ENCODE measurements at regions not wholly inside any gene's neighbourhood (a gene's known extent, or its start where the extent isn't known, plus 50 kb on each side); places are given as distances from the start of the nearest gene placed in this dataset.
A peak's percentile ranks its signal among the peaks of the same experiment; 100 is the strongest.

- peak; percentile 9 for DNase-seq
Observed at GRCh38 chr1:88029142-88029541, 654.9 kb upstream of the PKN2 start.

DNA sequence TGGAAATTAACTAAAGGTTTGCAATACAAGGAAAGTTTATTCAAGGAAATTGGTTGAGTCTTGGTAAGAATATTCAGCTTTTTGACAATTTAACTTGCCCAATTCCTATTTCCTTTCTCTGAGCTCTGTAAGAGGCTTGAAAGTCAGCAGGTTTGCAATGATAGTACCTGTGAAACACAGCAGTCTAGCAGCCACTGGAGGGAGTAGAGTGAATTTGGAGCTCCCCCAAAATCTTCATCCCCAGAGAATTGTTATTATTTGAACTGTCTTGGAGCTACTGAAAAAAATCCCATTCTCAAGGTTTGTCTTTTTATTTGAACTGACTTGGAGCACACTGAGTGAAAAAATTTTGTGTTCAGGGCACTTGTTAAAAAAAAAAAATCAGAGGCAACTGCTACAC, 654.2 kb upstream of the PKN2 start:
- DNase-seq, result no peak

- no peak for DNase-seq
Observed at GRCh38 chr1:88035578-88035977, 648.5 kb upstream of the PKN2 start.

GRCh38 chr1:88036345-88037014, 647.6 kb upstream of the PKN2 start:
- no peak for DNase-seq

GRCh38 chr1:88039240-88039639, 644.8 kb upstream of the PKN2 start:
- no peak for DNase-seq

GRCh38 chr1:88043834-88044233, 640.2 kb upstream of the PKN2 start:
- DNase-seq, result no peak

GRCh38 chr1:88052167-88052566, 631.9 kb upstream of the PKN2 start:
- no peak for DNase-seq

DNA sequence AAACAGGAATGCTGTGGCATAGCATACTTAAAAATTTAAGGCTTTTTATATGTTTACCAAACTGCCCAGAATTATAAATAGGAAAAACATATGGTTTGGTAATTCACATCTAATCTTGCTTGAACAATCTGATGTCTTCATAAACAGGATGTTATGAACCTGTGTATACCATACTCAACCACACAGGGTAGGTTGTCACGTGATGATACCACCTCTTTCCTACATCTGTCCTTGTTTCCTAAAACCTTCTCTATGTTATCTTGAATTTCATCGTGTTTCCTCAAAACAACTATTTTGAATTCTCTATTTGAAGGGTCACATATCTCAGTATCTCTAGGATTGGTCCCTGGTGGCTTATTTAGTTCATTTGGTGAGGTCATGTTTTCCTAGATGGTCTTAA, 631.0 kb upstream of the PKN2 start:
- DNase-seq, result no peak

GRCh38 chr1:88056881-88057280, 627.2 kb upstream of the PKN2 start:
- DNase-seq, result no peak

DNA sequence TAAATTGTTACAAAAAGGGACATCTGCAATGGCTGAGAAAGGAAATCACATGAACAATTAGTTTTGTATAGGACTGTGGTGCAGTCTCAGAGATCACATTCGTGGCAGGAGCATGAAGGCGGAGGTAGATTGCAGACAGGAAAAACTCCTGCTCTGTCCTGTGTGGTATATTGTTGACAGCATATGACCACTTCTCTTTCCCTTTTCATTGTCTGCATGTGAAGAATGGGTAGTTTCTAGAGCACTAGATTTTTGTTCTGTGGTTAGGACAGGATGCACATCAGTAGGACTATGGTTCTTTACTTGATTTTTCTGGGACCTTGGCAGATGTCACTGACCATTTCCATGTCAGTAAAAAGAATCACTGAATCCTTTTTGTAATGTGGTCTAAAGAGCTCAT, 625.9 kb upstream of the PKN2 start:
- DNase-seq, result no peak

GRCh38 chr1:88060112-88060673, 623.9 kb upstream of the PKN2 start:
- DNase-seq, result no peak

- no peak for DNase-seq
Observed at GRCh38 chr1:88060750-88061491, 623.2 kb upstream of the PKN2 start.

DNA sequence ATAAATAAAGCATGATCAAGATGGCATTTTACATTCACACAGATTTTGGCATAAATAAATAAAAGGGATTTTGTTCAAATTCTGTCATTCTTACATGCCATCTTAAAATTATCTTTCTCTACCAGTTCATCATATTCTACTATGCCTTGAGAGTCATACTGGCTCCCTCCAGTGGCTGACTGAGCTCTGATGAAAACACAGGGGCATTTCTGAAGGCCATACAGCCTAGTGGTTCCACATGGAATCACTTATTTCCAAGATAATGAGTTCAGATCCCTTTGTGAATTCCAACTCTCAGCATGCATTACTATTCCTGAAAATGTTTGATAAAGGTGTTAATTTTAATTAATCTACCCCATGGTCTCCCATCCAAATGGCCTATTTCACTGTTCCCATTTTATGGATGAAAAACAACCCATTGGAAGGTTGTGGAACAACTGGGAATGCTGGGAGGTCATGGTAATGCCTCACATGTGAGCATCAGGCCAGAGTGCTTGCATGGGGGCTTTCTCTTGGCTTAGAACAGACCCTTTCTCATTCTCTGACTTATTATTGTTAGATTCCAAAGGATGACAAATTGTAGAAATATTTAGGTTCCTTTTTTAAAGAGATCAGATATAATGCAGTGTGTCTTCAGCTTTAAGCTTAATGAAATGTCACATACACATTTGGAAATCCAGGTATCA, 622.4 kb upstream of the PKN2 start:
- DNase-seq, result peak; percentile 67

GRCh38 chr1:88062650-88063153, 621.4 kb upstream of the PKN2 start:
- no peak for DNase-seq

- peak; percentile 19 for DNase-seq
Observed at GRCh38 chr1:88063605-88064004, 620.5 kb upstream of the PKN2 start.

DNA sequence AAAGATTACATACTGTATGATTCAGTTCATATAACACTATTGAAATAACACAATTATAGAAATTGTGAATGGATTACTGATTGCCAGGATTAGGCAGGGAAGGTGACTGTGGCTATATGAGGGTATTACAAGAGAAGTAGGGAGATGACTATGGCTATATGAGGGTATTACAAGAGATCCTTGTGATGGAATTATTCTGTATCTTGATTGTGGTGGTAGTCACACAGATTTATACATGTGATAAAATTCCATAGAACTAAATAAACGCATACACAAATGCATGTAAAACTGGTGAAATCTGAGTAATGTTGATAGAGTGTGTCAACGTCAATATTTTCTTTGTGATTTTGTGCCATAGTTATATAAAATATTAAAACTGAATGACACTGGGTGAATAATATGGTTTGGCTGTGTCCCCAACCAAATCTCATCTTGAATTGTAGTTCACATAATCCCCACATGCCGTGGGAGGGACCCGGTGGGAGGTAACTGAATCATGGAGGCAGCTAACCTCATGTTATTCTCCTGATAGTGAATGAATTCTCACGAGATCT, 615.6 kb upstream of the PKN2 start:
- DNase-seq, result peak; percentile 15

DNA sequence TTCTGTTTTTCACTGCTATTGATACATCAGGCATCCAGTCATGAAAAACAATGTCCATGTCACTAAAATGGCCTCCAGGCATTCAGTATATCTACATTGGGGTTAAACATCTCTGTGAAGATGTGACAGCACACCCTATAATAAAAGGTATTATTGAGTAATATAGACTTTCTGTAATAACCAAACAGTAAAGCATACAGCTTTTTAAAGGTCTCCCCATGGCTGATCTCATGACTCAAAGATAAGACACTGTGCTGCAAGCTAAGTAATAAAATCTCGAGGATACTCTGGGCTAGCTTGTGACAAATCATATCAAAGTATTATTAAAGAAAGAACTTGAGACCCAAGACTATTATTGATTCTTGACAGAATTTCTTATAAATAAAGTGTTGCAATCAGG, 613.1 kb upstream of the PKN2 start:
- DNase-seq, result no peak

GRCh38 chr1:88074661-88075060, 609.4 kb upstream of the PKN2 start:
- DNase-seq, result no peak

- no peak for DNase-seq
Observed at GRCh38 chr1:88075813-88076212, 608.3 kb upstream of the PKN2 start.

DNA sequence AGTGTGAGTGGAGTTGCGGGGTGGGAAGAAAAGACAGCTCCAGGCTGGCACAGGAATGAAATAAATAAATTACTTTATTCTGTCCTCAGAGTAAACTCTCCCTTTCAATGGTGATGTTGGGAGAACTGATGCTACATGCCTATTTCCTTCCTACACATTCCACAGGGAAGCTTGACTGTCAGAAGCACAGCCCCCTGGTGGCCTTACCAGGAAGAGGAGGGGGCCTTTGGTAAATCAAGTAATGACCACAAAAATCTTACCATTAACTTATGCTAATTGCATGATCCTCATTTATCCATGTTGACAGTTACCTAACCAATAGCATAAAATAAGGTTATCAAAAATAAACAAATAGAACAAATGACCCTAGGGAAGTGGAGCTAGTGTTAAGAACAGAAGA, 605.0 kb upstream of the PKN2 start:
- peak; percentile 29 for DNase-seq

DNA sequence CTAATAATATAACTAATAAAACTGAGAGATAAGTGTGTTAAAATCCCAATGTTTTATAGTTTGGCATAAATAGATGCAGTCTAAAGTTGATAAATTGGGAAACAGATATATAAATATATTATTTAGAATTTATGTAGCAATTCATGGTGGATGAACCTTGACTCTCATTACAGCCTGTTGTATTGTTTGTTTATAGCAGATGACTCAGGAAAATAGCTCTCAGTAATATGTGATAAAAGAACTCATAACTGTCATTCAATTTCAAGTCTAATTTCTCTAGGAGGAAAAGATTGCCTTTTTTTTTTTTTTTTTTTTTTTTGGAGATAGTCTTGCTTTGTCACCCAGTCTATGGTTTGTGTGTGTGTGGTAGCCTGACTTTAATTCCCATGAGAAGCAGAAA, 603.2 kb upstream of the PKN2 start:
- DNase-seq, result no peak

GRCh38 chr1:88088481-88088880, 595.6 kb upstream of the PKN2 start:
- no peak for DNase-seq

DNA sequence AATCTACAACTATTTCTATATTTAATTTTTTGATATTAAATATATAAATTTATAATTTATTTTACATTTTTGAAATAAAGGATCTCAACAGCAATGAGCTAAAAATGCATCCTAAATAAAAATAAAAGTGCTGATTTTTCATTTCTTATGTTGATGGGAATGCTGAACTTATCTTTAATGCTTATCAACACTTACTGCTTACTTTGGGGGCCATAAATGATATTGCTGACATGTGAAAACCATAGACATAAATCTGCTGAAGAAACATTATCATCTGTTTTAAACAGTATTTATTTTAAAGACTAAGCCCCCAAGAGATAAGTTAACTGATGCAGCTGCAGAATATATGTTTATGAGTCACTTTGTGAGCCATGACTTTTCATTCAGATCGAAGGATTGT, 594.1 kb upstream of the PKN2 start:
- DNase-seq, result no peak

Measured in fibroblast of skin of scalp (primary cell).